Neuron (in vitro differentiated cells): ENCODE measurements at regions not wholly inside any gene's neighbourhood (a gene's known extent, or its start where the extent isn't known, plus 50 kb on each side); places are given as distances from the start of the nearest gene placed in this dataset.
"Not testable (repeated sequence)": the region's sequence is repeated elsewhere in the genome, so short reads cannot be mapped to it uniquely, and the experiment has no call there.

Source experiments
- H2AFZ ChIP-seq: one replicate; pipeline ENCODE4 v1.6.1; 2013; ENCODE audit warnings: low read depth, mild to moderate bottlenecking, inconsistent platforms, low read length, moderate library complexity
- H3K27me3 ChIP-seq: one replicate; pipeline ENCODE4 v1.6.1; 2013; ENCODE audit warnings: low read length; ENCODE audit not compliant: insufficient read depth
- H3K36me3 ChIP-seq: one replicate; pipeline ENCODE4 v1.6.1; 2013; ENCODE audit warnings: low read length; ENCODE audit not compliant: insufficient read depth
- H3K4me1 ChIP-seq: one replicate; pipeline ENCODE4 v1.6.1; 2013; ENCODE audit warnings: low read length; ENCODE audit not compliant: insufficient read depth
- H3K4me3 ChIP-seq: 2 replicates; pipeline ENCODE4 v1.5.1; 2013; ENCODE audit warnings: mild to moderate bottlenecking, low read length, moderate library complexity
- H3K9me3 ChIP-seq: one replicate; pipeline ENCODE4 v1.6.1; 2013; ENCODE audit warnings: low read length

DNA sequence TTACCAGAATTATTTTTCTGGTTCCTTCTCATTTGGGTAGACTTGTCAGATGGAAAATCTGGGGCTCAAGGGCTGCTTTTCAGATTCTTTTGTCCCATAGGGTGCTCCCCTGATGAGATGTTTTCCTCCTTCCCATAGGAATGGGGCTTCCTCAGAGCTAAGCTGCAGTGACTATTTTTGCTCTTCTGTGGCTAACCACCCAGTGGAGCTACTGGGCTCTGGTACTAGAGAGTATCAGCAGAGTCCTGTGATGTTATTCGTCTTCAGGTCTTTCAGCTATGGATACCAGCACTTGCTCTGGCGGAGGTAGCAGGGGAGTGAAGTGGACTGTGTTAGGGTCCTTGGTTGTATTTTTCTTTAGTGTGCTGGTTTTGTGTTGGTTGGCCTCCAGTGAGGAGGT lies 716.1 kb upstream of the LMO3 start:
- H3K9me3 ChIP-seq = no peaks in the 10 kb centered on the region
- no peak overlapping the region for H3K4me3 ChIP-seq
- H3K4me1 ChIP-seq = no peaks in the 10 kb centered on the region
- no peak overlapping the region for H2AFZ ChIP-seq
- H3K27me3 ChIP-seq = no peaks in the 10 kb centered on the region
- no peaks in the 10 kb centered on the region for H3K36me3 ChIP-seq

DNA sequence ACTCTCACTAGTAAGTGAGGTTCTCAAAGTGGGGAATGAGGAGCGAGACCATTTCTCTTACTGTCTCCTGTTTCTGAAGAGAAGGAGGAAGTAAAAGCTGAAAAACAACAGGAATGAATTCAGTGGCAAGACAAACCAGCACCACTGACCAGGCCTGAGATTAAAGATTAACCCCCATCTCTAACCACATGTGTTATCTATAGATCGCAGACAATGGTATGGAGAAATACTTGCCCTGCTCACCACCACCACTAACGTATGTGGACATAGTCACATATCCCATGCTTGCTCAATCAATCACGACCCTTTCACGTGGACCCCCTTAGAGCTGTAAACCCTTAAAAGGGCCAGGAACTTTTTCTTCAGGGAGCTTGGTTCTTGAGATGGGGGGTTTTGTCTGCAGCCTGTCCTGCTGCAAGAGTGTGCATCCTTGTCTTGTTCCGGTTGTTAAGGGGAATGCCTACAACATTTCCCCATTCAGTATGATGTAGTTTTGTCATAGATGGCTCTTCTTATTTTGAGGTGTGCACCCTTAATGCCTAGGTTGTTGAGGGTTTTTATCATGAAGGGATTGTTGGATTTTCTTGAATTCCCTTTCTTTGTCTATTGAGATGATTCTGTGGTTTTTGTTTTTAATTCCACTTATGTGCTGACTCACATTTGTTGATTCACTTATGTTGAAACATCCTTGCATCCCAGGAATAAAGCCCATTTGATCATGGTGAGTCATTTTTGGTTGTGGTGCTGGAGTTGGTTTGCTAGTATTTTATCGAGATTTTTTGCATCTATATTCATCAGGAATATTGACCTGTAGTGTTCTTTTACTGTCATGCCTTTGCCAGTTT lies 698.8 kb upstream of the LMO3 start:
- Histone ChIP-seq H2AFZ (no peak overlapping the region), H3K27me3 (no peaks in the 10 kb centered on the region), H3K4me3 (no peak overlapping the region), H3K4me1 (no peaks in the 10 kb centered on the region), H3K9me3 (no peaks in the 10 kb centered on the region), H3K36me3 (no peaks in the 10 kb centered on the region)

DNA sequence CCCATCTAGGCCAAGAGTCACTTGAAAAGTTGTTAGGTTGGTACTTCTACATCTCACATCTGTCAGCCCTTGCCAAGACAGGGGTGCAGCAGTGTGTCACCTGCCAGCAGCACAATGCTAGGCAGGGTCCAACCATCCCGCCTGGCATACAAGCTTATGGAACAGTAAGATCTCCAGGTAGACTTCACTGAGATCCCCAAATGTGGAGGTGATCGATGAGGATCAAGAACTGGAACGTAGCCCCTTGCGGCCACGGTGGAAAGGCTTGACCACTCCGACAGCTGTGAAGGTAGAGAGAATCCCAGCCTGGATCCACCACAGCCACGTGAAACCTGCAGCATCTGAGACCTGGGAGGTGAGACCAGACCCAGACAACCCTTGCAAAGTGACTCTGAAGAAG lies 696.0 kb upstream of the LMO3 start:
- Histone ChIP-seq H3K36me3 (no peaks in the 10 kb centered on the region), H3K4me1 (no peaks in the 10 kb centered on the region), H2AFZ (no peak overlapping the region), H3K27me3 (no peaks in the 10 kb centered on the region), H3K4me3 (no peak overlapping the region), H3K9me3 (no peaks in the 10 kb centered on the region)

DNA sequence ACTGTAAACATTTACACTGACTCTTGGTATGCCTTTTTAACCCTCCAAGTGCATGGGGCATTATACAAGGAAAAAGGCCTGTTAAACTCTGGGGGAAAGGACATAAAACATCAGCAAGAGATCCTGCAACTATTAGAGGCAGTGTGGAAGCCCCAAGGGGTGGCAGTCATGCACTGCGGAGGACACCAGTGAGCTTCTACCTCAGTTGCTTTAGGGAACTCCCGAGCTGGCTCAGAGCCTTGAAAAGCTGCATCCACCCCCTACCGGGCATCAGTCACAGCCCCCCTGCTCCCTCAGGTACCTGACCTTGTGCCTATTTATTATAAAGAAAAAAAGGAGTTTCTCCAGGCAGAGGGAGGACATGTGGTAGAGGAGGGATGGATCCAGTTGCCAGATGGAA lies 695.6 kb upstream of the LMO3 start:
- no peaks in the 10 kb centered on the region for H3K4me1 ChIP-seq
- no peak overlapping the region for H2AFZ ChIP-seq
- H3K9me3 ChIP-seq = no peaks in the 10 kb centered on the region
- no peak overlapping the region for H3K4me3 ChIP-seq
- no peaks in the 10 kb centered on the region for H3K36me3 ChIP-seq
- no peaks in the 10 kb centered on the region for H3K27me3 ChIP-seq

DNA sequence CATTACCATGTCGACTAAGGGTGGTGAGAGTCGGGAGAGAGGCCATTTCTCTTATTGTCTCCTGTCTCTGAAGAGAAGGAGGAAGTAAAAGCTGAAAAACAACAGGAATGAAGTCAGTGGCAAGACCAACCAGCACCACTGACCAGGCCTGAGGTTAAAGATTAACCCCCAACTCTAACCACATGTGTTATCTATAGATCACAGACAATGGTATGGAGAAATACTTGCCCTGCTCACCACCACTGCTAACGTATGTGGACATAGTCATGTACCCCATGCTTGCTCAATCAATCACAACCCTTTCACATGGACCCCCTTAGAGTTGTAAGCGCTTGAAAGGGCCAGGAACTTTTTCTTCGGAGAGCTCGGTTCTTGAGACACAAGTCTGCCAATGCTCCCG lies 690.9 kb upstream of the LMO3 start:
- Histone ChIP-seq H3K9me3 (no peaks in the 10 kb centered on the region), H3K27me3 (no peaks in the 10 kb centered on the region), H3K36me3 (no peaks in the 10 kb centered on the region), H2AFZ (no peak overlapping the region), H3K4me1 (no peaks in the 10 kb centered on the region), H3K4me3 (no peak overlapping the region)

DNA sequence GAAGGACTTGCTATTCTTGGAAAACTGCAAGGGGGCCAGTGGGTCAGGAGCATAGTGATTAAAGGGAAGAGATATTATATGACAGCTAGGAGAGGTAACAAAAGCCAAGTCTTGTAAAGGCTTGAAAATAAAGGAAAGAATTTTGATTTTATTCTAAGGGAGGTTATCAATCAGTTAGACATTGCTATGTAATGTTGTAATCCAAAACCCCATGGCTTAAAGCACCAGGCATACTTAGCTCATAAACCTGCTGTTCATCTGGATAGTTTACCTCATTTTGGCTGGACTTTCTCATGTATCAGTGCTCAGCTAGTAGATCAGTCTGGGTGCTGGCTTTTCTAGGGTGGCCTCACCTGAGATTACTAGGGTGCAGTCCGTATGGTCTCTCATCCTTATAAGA lies 680.9 kb upstream of the LMO3 start:
- Histone ChIP-seq H3K4me3 (no peak overlapping the region), H3K9me3 (no peaks in the 10 kb centered on the region), H3K4me1 (no peaks in the 10 kb centered on the region), H3K27me3 (no peaks in the 10 kb centered on the region), H3K36me3 (no peaks in the 10 kb centered on the region), H2AFZ (no peak overlapping the region)

DNA sequence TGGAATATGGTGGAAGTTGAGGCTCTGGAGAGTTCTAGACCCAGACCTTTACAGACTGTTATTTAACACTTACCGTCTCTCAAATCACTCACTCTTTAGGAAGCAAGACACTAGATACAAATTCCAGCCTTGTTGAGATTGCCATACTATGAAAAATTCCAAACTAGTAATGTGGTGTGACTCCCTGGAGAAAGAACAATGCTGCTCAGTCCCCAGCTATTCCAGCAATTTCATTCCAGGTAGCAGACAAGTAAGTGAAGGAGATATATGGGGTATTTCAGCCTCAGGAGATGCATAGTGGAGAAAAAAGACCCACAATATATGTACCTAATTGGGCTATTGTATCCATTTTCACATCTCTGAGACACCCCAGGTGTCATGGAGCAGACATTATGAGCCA lies 678.9 kb upstream of the LMO3 start:
- Histone ChIP-seq H3K27me3 (no peaks in the 10 kb centered on the region), H3K4me1 (no peaks in the 10 kb centered on the region), H2AFZ (no peak overlapping the region), H3K9me3 (no peaks in the 10 kb centered on the region), H3K4me3 (no peak overlapping the region), H3K36me3 (no peaks in the 10 kb centered on the region)

DNA sequence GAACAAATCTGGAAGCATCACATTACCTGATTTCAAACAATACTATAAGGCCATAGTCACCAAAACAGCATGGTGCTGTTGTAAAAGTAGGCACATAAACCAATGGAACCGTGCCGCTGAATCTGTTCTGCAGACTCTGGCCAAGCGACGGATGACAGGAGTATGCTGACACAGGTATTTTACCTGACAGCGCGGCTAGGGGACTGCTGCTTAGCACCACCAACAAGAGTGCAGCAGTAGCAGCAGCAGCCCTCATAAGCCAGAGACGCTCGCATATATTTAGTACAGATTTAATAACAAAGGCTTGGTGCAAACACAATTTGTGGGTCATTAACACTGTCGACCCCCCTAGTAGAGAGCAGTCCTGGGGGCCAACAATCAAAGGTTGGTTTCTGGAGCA lies 677.6 kb upstream of the LMO3 start:
- Histone ChIP-seq H3K4me3 (no peak overlapping the region), H3K36me3 (no peaks in the 10 kb centered on the region), H3K4me1 (no peaks in the 10 kb centered on the region), H3K27me3 (no peaks in the 10 kb centered on the region), H3K9me3 (no peaks in the 10 kb centered on the region), H2AFZ (no peak overlapping the region)

DNA sequence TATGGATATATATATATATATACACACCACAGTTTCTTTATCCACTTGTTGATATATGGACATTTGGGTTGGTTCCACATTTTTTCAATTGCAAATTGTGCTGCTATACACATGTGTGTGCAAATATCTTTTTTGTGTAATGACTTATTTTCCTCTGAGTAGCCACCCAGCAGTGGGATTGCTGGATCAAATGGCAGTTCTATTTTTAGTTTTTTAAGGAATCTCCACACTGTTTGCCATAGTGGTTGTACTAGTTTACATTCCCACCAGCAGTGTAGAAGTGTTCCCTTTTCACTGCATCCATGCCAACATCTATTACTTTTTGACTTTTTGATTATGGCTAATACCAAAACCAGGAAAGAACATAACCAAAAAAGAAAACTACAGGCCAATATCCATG lies 676.2 kb upstream of the LMO3 start:
- H3K4me1 ChIP-seq, H3K27me3 ChIP-seq, H3K9me3 ChIP-seq, H2AFZ ChIP-seq, H3K36me3 ChIP-seq, H3K4me3 ChIP-seq: not testable (repeated sequence)

DNA sequence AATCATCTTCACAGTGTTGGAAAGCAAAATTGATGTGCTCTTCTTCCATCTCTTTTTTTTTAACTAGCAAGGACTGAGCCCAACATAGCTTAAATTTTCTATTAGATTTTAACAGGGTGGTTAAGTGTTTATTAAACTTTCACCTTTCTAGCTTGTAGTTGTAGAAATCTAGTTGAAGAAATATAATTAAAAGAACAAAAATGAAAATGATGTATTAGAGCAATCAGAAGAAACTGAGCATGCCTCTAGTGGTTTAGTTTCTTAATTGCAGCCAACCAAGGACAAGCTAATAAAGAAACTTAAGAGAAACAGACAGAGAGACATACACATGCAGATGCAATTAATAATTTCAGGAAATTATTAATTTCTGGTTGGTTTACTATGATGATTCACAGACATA lies 673.0 kb upstream of the LMO3 start:
- Histone ChIP-seq H2AFZ (no peak overlapping the region), H3K4me1 (no peaks in the 10 kb centered on the region), H3K36me3 (no peaks in the 10 kb centered on the region), H3K4me3 (no peak overlapping the region), H3K27me3 (no peaks in the 10 kb centered on the region), H3K9me3 (no peaks in the 10 kb centered on the region)

DNA sequence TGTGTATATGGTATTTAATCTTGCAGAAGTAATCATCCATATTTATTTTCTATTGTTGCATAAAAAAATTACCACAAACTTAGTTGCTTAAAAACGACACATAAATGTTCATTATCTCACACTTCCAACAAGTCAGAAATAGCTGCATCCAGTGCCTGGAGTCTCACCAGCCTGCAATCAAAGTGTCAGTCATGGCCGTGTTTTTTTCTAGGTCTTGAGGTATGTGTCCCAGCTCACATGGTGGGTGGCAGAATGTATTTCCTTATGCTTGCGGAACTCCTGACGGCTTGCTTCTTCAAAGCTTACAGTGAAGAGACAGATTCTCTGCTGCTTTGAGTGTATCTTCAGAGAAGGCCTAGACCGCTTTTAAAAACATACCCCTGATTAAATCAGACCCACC lies 670.2 kb upstream of the LMO3 start:
- no peaks in the 10 kb centered on the region for H3K27me3 ChIP-seq
- no peaks in the 10 kb centered on the region for H3K4me1 ChIP-seq
- H3K4me3 ChIP-seq = no peak overlapping the region
- no peaks in the 10 kb centered on the region for H3K36me3 ChIP-seq
- H3K9me3 ChIP-seq = no peaks in the 10 kb centered on the region
- H2AFZ ChIP-seq = no peak overlapping the region

DNA sequence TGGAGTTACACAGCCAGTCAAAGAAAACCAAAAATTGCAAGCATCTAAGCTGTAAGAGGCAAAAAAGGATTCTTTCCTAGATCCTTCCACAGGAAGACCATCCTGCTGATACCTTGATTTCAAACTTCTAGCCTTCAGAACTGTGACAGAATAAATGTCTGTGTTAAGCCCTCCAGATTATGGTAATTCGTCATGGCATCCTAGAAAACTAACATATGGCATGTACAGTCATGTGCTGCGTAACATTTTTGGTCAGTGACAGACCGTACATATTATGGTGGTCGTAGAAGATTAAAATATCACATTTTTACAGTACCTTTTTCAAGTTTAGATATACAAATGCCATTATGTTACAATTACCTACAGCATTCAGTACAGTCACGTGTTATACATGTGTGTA lies 660.9 kb upstream of the LMO3 start:
- Histone ChIP-seq H3K36me3 (no peaks in the 10 kb centered on the region), H3K9me3 (no peaks in the 10 kb centered on the region), H2AFZ (no peak overlapping the region), H3K27me3 (no peaks in the 10 kb centered on the region), H3K4me1 (no peaks in the 10 kb centered on the region), H3K4me3 (no peak overlapping the region)

DNA sequence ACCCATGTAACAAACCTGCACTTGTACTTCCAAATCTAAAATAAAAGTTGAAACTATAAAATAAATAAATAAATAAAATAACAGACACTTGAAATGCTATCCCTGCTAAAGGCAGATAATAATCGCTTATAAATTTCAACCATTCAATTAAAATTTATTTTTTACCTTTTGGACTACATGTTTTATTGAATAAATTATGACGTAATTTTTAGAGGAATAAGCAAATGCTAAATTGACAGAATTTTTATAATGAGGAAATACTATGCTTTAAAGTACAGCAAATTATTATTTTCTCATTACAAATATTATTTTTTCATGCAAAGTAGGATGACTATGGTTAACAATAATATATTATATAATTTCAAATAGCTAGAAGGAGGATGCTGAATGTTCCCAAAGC lies 658.6 kb upstream of the LMO3 start:
- no peaks in the 10 kb centered on the region for H3K9me3 ChIP-seq
- H3K36me3 ChIP-seq = no peaks in the 10 kb centered on the region
- no peaks in the 10 kb centered on the region for H3K27me3 ChIP-seq
- no peaks in the 10 kb centered on the region for H3K4me1 ChIP-seq
- no peak overlapping the region for H2AFZ ChIP-seq
- no peak overlapping the region for H3K4me3 ChIP-seq

DNA sequence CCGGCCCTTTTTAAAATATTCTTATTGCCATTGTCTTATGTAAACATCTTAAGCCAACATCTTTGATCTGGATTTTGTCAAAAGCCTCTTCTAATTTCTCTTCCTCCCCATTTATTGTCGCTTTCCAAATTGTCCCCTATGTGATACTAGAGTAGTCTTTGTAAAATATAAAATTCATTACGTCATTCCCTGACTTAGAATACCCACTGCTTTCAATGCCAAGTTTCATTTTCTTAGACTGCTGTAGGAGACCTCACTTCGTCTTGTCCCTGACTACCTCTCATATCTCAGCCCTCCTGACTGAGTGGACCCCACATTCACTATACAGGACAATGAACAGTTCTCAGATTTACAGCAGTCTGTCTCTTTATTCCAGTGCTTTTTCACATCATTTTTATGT lies 633.9 kb upstream of the LMO3 start:
- no peak overlapping the region for H3K4me3 ChIP-seq
- H3K36me3 ChIP-seq = no peaks in the 10 kb centered on the region
- H3K4me1 ChIP-seq = no peaks in the 10 kb centered on the region
- no peak overlapping the region for H2AFZ ChIP-seq
- H3K9me3 ChIP-seq = no peaks in the 10 kb centered on the region
- no peaks in the 10 kb centered on the region for H3K27me3 ChIP-seq
